H9 (cell line): ENCODE measurements at regions not wholly inside any gene's neighbourhood (a gene's known extent, or its start where the extent isn't known, plus 50 kb on each side); places are given as distances from the start of the nearest gene placed in this dataset.

Experiments
- DNase-seq: peaks from one replicate; pipeline ENCODE4 v3.0.0-alpha.2; 2017
- H2AFZ ChIP-seq: one replicate; pipeline ENCODE4 v1.6.1; 2013; ENCODE audit warnings: mild to moderate bottlenecking, low read length, control low read depth, moderate library complexity
- H2AK5ac ChIP-seq: 2 replicates; pipeline ENCODE4 v1.6.1; 2013; ENCODE audit warnings: low read length, control low read depth, mixed read lengths; ENCODE audit not compliant: insufficient read length
- H2BK120ac ChIP-seq: one replicate; pipeline ENCODE4 v1.6.1; 2013; ENCODE audit warnings: low read depth, mild to moderate bottlenecking, low read length, control low read depth, inconsistent platforms; ENCODE audit not compliant: poor library complexity, severe bottlenecking
- H2BK12ac ChIP-seq: 2 replicates; pipeline ENCODE4 v1.6.1; 2013; ENCODE audit warnings: low read length, control low read depth, mixed read lengths, low read depth; ENCODE audit not compliant: insufficient read length
- H2BK15ac ChIP-seq: 2 replicates; pipeline ENCODE4 v1.6.1; 2013; ENCODE audit warnings: low read depth, low read length, control low read depth
- H2BK20ac ChIP-seq: one replicate; pipeline ENCODE4 v1.6.1; 2013; ENCODE audit warnings: low read depth, mild to moderate bottlenecking, low read length, control low read depth, inconsistent platforms; ENCODE audit not compliant: poor library complexity, severe bottlenecking
- H2BK5ac ChIP-seq: 2 replicates; pipeline ENCODE4 v1.6.1; 2013; ENCODE audit warnings: low read length, control low read depth, mixed read lengths; ENCODE audit not compliant: insufficient read length
- H3K14ac ChIP-seq: 2 replicates; pipeline ENCODE4 v1.6.1; 2013; ENCODE audit warnings: low read length, control low read depth; ENCODE audit not compliant: insufficient read depth
- H3K18ac ChIP-seq: 2 replicates; pipeline ENCODE4 v1.6.1; 2013; ENCODE audit warnings: low read depth, mild to moderate bottlenecking, mixed read lengths, low read length, control low read depth; ENCODE audit not compliant: insufficient read length
- H3K23ac ChIP-seq: 2 replicates; pipeline ENCODE4 v1.6.1; 2013; ENCODE audit warnings: low read length, control low read depth, mixed read lengths, low read depth; ENCODE audit not compliant: insufficient read length
- H3K23me2 ChIP-seq: 2 replicates; pipeline ENCODE4 v1.6.1; 2013; ENCODE audit warnings: low read depth, mild to moderate bottlenecking, mixed read lengths, low read length, control low read depth; ENCODE audit not compliant: insufficient read length, poor library complexity, severe bottlenecking
- H3K27ac ChIP-seq: 2 replicates; pipeline ENCODE4 v1.5.1; 2013; ENCODE audit warnings: low read length, control low read depth, mixed read lengths, low read depth; ENCODE audit not compliant: insufficient read length
- H3K27me3 ChIP-seq: 2 replicates; pipeline ENCODE4 v1.6.1; 2013; ENCODE audit warnings: low read length, control low read depth, inconsistent platforms; ENCODE audit not compliant: insufficient read depth
- H3K4ac ChIP-seq: 2 replicates; pipeline ENCODE4 v1.6.1; 2013; ENCODE audit warnings: low read depth, mild to moderate bottlenecking, control low read depth, inconsistent platforms, low read length, moderate library complexity
- H3K4me1 ChIP-seq: 2 replicates; pipeline ENCODE4 v1.6.1; 2013; ENCODE audit warnings: low read length, control low read depth, inconsistent platforms; ENCODE audit not compliant: insufficient read depth
- H3K4me2 ChIP-seq: 2 replicates; pipeline ENCODE4 v1.6.1; 2013; ENCODE audit warnings: low read length, control low read depth, mixed read lengths; ENCODE audit not compliant: insufficient read length, insufficient read depth
- H3K56ac ChIP-seq: 2 replicates; pipeline ENCODE4 v1.6.1; 2013; ENCODE audit warnings: low read depth, mild to moderate bottlenecking, mixed read lengths, low read length, control low read depth; ENCODE audit not compliant: insufficient read length
- H3K79me1 ChIP-seq: 2 replicates; pipeline ENCODE4 v1.6.1; 2013; ENCODE audit warnings: low read depth, mild to moderate bottlenecking, moderate library complexity, low read length, control low read depth, inconsistent platforms; ENCODE audit not compliant: insufficient read depth, poor library complexity, severe bottlenecking
- H3K79me2 ChIP-seq: 2 replicates; pipeline ENCODE4 v1.6.1; 2013; ENCODE audit warnings: low read length, control low read depth, inconsistent platforms; ENCODE audit not compliant: insufficient read depth
- H3K9ac ChIP-seq: 2 replicates; pipeline ENCODE4 v1.6.1; 2013; ENCODE audit warnings: low read length, control low read depth, mixed read lengths; ENCODE audit not compliant: insufficient read length; ENCODE audit errors: extremely low read depth
- H3K9me3 ChIP-seq: one replicate; pipeline ENCODE4 v1.6.1; 2013; ENCODE audit warnings: low read depth, low read length, inconsistent platforms; ENCODE audit not compliant: control insufficient read depth
- H3T11ph ChIP-seq: one replicate; pipeline ENCODE4 v1.6.1; 2013; ENCODE audit warnings: mild to moderate bottlenecking, low read length, control low read depth, inconsistent platforms
- H4K20me1 ChIP-seq: one replicate; pipeline ENCODE4 v1.6.1; 2013; ENCODE audit not compliant: control insufficient read depth, insufficient read length, insufficient read depth
- H4K5ac ChIP-seq: 2 replicates; pipeline ENCODE4 v1.6.1; 2013; ENCODE audit warnings: low read depth, mild to moderate bottlenecking, mixed read lengths, low read length, control low read depth; ENCODE audit not compliant: insufficient read length
- H4K8ac ChIP-seq: replicated peaks from 2 replicates; pipeline ENCODE4 v1.6.1; 2013; ENCODE audit warnings: low read length, control low read depth, mixed read lengths, low read depth; ENCODE audit not compliant: insufficient read length
- H4K91ac ChIP-seq: 2 replicates; pipeline ENCODE4 v1.6.1; 2013; ENCODE audit warnings: low read depth, mild to moderate bottlenecking, moderate library complexity, mixed read lengths, low read length, control low read depth; ENCODE audit not compliant: insufficient read length
- H3K27ac Mint-ChIP-seq, 3 experiments: 2 replicates in 2 of 3; 3 replicates in 1 of 3; pipeline ENCODE4 v1.8.0; 2020 to 2021; ENCODE audit warnings: mixed read lengths in 3 of 3, mild to moderate bottlenecking in 1 of 3, moderate library complexity in 1 of 3
- H3K27me3 Mint-ChIP-seq: 2 replicates; pipeline ENCODE4 v1.8.0; 2021; ENCODE audit warnings: low read depth, mild to moderate bottlenecking, moderate library complexity, mixed read lengths
- H3K36me3 Mint-ChIP-seq, 3 experiments: 2 replicates in 2 of 3; 3 replicates in 1 of 3; pipeline ENCODE4 v1.8.0; 2020 to 2021; ENCODE audit warnings: low read depth in 3 of 3, mixed read lengths in 3 of 3; ENCODE audit not compliant: insufficient read depth in 1 of 3
- H3K4me1 Mint-ChIP-seq, 2 experiments: 2 replicates each; pipeline ENCODE4 v1.8.0; 2020; ENCODE audit warnings: mixed read lengths in 2 of 2
- H3K4me3 Mint-ChIP-seq, 2 experiments: 2 replicates in 1 of 2; 3 replicates in 1 of 2; pipeline ENCODE4 v1.8.0; 2020 to 2021; ENCODE audit warnings: mild to moderate bottlenecking in 2 of 2, mixed read lengths in 2 of 2, moderate library complexity in 1 of 2
- H3K9me3 Mint-ChIP-seq, 2 experiments: 2 replicates in 1 of 2; 3 replicates in 1 of 2; pipeline ENCODE4 v1.8.0; 2020; ENCODE audit warnings: mild to moderate bottlenecking in 2 of 2, mixed read lengths in 2 of 2, moderate library complexity in 1 of 2
- WGBS: extraction: QIAGEN DNeasy Blood & Tissue Kit; methylation state at CpG from one replicate; pipeline ENCODE4 v1.1.7; 2013; ENCODE audit warnings: missing lambda C conversion rate, low lambda C conversion rate, mixed read lengths; ENCODE audit not compliant: insufficient read length; ENCODE audit errors: extremely low coverage; 5-methylcytosine and 5-hydroxymethylcytosine counted together
- TF ChIP-seq, protein P1 (sequence below): fragments of 200-600 bp; sonication (generic); conservative IDR thresholded peaks from 3 replicates; pipeline ENCODE4 v1.8.0; 2021; ENCODE audit warnings: antibody characterized with exemption, mild to moderate bottlenecking

DNA sequence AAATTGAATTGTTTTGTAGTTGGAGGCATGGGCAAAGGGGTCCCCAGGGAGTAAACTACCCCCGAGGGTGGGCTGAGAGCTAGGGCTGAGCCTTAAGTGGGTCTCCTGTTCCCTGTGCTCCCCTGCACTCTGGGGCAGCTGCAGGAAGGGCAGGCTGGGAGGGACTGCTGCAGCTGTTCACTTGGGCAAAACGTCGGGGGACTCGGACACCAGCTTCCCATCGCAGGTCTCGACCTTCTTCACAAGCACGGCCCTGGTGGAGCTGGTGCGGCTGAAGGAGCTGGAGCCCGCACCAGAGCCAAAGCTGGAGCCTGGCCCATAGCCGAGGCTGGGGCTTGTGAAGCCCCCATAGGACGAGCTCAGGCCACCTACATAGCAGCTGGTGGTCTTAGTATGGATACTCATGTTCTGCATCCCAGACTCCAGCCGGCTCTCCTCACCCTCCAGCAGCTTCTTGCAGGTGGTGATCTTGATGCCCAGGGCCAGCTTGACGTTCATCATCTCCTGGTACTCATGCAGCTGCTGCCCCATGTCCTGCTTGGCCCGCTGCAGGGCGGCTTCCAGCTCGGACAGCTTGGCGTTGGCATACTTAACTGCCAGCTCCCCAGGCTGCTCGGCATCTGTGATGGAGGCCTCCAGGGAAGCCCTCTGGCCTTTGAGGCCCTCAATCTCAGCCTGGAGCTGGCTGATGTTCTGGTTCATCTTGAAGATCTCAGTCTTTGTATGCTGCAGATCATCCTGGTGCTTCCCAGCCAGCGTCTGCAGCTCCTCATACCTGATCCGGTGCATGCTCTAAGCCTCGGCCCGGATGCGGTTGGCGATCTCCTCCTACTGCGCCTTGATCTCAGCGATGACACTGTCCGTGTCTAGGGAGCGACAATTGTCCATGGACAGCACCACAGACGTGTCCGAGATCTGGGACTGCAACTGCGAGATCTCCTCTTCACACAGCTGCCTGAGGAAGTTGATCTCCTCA lies 423.5 kb upstream of the ARPP21 start:
- H3K79me2 ChIP-seq: no peaks in the 10 kb centered on the region
- Mint-ChIP-seq H3K27me3 (no peaks in the 10 kb centered on the region), H3K4me1 (no peaks in the 10 kb centered on the region), H3K9me3 (peaks cover 0 to 3% of the 10 kb centered on the region in 2 experiments; a peak in 4 of 5 replicates), H3K36me3 (peaks cover 0 to 7% (median 0%) of the 10 kb centered on the region in 3 experiments; a peak in 3 of 7 replicates), H3K27ac (no peak overlapping the region), H3K4me3 (no peak overlapping the region)
- no peak overlapping the region for H3T11ph ChIP-seq
- H3K23me2 ChIP-seq: no peaks in the 10 kb centered on the region
- no CpG with 5 or more reads among the region's 31 CpGs for WGBS
- no peaks in the 10 kb centered on the region for H3K4me1 ChIP-seq
- H2AK5ac ChIP-seq: no peak overlapping the region
- no peak overlapping the region for H4K5ac ChIP-seq
- H3K56ac ChIP-seq: no peak overlapping the region
- H3K23ac ChIP-seq: no peak overlapping the region
- no peaks in the 10 kb centered on the region for H3K9me3 ChIP-seq
- H2BK5ac ChIP-seq: no peak overlapping the region
- no peaks in the 10 kb centered on the region for H3K79me1 ChIP-seq
- H2AFZ ChIP-seq: no peak overlapping the region
- no peak overlapping the region for H4K91ac ChIP-seq
- H3K9ac ChIP-seq: no peak overlapping the region
- H3K4me2 ChIP-seq: no peak overlapping the region
- no peaks in the 10 kb centered on the region for H4K20me1 ChIP-seq
- H3K14ac ChIP-seq: no peak overlapping the region
- H3K18ac ChIP-seq: no peak overlapping the region
- no peak overlapping the region for H2BK15ac ChIP-seq
- no peak overlapping the region for H4K8ac ChIP-seq
- no peak overlapping the region for H3K4ac ChIP-seq
- H2BK20ac ChIP-seq: no peak overlapping the region
- TF ChIP-seq, protein P1, sequence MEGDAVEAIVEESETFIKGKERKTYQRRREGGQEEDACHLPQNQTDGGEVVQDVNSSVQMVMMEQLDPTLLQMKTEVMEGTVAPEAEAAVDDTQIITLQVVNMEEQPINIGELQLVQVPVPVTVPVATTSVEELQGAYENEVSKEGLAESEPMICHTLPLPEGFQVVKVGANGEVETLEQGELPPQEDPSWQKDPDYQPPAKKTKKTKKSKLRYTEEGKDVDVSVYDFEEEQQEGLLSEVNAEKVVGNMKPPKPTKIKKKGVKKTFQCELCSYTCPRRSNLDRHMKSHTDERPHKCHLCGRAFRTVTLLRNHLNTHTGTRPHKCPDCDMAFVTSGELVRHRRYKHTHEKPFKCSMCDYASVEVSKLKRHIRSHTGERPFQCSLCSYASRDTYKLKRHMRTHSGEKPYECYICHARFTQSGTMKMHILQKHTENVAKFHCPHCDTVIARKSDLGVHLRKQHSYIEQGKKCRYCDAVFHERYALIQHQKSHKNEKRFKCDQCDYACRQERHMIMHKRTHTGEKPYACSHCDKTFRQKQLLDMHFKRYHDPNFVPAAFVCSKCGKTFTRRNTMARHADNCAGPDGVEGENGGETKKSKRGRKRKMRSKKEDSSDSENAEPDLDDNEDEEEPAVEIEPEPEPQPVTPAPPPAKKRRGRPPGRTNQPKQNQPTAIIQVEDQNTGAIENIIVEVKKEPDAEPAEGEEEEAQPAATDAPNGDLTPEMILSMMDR: no peak
- no peaks in the 10 kb centered on the region for H3K27me3 ChIP-seq
- no peak overlapping the region for H3K27ac ChIP-seq
- DNase-seq: no peak
- no peak overlapping the region for H2BK12ac ChIP-seq
- H2BK120ac ChIP-seq: no peak overlapping the region
